ENCODE measurements at regions not wholly inside any gene's neighbourhood (a gene's known extent, or its start where the extent isn't known, plus 50 kb on each side); places are given as distances from the start of the nearest gene placed in this dataset.
"Not testable (repeated sequence)": the region's sequence is repeated elsewhere in the genome, so short reads cannot be mapped to it uniquely, and the experiment has no call there.

DNA sequence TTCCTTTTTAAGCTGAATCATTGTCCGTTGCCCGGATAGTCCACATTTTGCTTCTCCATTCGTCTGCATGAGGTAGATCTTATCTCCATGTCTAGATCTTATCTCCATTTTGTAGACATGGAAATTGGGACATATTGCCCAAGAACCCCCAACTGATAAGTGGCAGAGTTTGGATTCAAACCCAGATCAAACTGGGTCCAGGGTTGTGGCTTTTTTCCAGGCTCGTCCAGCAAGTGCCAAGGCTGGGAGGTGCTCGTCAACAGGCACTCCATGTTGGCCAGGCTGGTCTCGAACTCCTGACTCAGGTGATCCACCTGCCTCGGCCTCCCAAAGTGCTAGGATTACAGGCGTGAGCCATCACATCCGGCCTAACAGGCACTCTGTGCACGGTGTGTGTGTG, 4082.3 kb upstream of the TPTE start:
- TF ChIP-seq, protein P1, sequence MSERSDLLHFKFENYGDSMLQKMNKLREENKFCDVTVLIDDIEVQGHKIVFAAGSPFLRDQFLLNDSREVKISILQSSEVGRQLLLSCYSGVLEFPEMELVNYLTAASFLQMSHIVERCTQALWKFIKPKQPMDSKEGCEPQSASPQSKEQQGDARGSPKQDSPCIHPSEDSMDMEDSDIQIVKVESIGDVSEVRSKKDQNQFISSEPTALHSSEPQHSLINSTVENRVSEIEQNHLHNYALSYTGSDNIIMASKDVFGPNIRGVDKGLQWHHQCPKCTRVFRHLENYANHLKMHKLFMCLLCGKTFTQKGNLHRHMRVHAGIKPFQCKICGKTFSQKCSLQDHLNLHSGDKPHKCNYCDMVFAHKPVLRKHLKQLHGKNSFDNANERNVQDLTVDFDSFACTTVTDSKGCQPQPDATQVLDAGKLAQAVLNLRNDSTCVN (tag by site-specific recombination; optimal IDR thresholded peaks at IDR 0.05): not testable (repeated sequence)
- TF ChIP-seq ZBTB7A (tag by site-specific recombination; IDR thresholded peaks at IDR 0.05; ENCODE audit: low read depth); TCF7L2 (IDR thresholded peaks at IDR 0.05; ENCODE audit: borderline replicate concordance, low read depth, low read length): not testable (repeated sequence)
- TF ChIP-seq, protein P2, sequence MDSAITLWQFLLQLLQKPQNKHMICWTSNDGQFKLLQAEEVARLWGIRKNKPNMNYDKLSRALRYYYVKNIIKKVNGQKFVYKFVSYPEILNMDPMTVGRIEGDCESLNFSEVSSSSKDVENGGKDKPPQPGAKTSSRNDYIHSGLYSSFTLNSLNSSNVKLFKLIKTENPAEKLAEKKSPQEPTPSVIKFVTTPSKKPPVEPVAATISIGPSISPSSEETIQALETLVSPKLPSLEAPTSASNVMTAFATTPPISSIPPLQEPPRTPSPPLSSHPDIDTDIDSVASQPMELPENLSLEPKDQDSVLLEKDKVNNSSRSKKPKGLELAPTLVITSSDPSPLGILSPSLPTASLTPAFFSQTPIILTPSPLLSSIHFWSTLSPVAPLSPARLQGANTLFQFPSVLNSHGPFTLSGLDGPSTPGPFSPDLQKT (IDR thresholded peaks at IDR 0.05; ENCODE audit: borderline replicate concordance, low read depth, low read length): not testable (repeated sequence)
